NOMO-1 treated with dmso at 0.1 percent for 144 hours (cell line): ENCODE measurements at regions not wholly inside any gene's neighbourhood (a gene's known extent, or its start where the extent isn't known, plus 50 kb on each side); places are given as distances from the start of the nearest gene placed in this dataset.

Experiments used
- DNase-seq: peaks from one replicate; lab custom pipeline; 2025; ENCODE audit not compliant: unreplicated experiment; lab: John Stamatoyannopoulos, UW

GRCh38 chr14:97070259-97070658, 273.1 kb downstream of the VRK1 start:
- DNase-seq: no peak

- DNase-seq: no peak
Observed at GRCh38 chr14:97071177-97071576, 274.0 kb downstream of the VRK1 start.

GRCh38 chr14:97073622-97074021, 276.4 kb downstream of the VRK1 start:
- DNase-seq: no peak

- DNase-seq: no peak
Observed at GRCh38 chr14:97074456-97074855, 277.3 kb downstream of the VRK1 start.

GRCh38 chr14:97074856-97075255, 277.7 kb downstream of the VRK1 start:
- no peak for DNase-seq

GRCh38 chr14:97077253-97077653, 280.1 kb downstream of the VRK1 start:
- DNase-seq: peak; percentile 88

- DNase-seq: no peak
Observed at GRCh38 chr14:97077687-97078086, 280.5 kb downstream of the VRK1 start.

- no peak for DNase-seq
Observed at GRCh38 chr14:97080991-97081390, 283.8 kb downstream of the VRK1 start.

GRCh38 chr14:97095269-97095668, 298.1 kb downstream of the VRK1 start:
- no peak for DNase-seq

- no peak for DNase-seq
Observed at GRCh38 chr14:97097296-97097695, 300.1 kb downstream of the VRK1 start.

- DNase-seq: no peak
Observed at GRCh38 chr14:97100306-97100705, 303.1 kb downstream of the VRK1 start.

- DNase-seq: no peak
Observed at GRCh38 chr14:97101561-97101960, 304.4 kb downstream of the VRK1 start.

- no peak for DNase-seq
Observed at GRCh38 chr14:97104029-97104428, 306.8 kb downstream of the VRK1 start.

- no peak for DNase-seq
Observed at GRCh38 chr14:97106166-97106565, 309.0 kb downstream of the VRK1 start.

- no peak for DNase-seq
Observed at GRCh38 chr14:97106609-97107008, 309.4 kb downstream of the VRK1 start.

- DNase-seq: no peak
Observed at GRCh38 chr14:97107080-97107479, 309.9 kb downstream of the VRK1 start.

GRCh38 chr14:97107760-97108159, 310.6 kb downstream of the VRK1 start:
- no peak for DNase-seq

GRCh38 chr14:97109234-97109633, 312.1 kb downstream of the VRK1 start:
- DNase-seq: no peak

- no peak for DNase-seq
Observed at GRCh38 chr14:97113339-97113738, 316.2 kb downstream of the VRK1 start.

- no peak for DNase-seq
Observed at GRCh38 chr14:97116546-97116945, 319.4 kb downstream of the VRK1 start.

GRCh38 chr14:97117693-97118092, 320.5 kb downstream of the VRK1 start:
- DNase-seq: no peak

- DNase-seq: no peak
Observed at GRCh38 chr14:97120204-97120603, 323.0 kb downstream of the VRK1 start.

- DNase-seq: no peak
Observed at GRCh38 chr14:97120611-97121031, 323.4 kb downstream of the VRK1 start.

- no peak for DNase-seq
Observed at GRCh38 chr14:97129639-97130038, 332.5 kb downstream of the VRK1 start.
